B cell (primary cell): ENCODE measurements at regions not wholly inside any gene's neighbourhood (a gene's known extent, or its start where the extent isn't known, plus 50 kb on each side); places are given as distances from the start of the nearest gene placed in this dataset.

ENCODE experiments used
- CTCF ChIP-seq: fragments of 200-600 bp; IDR thresholded peaks from one replicate; pipeline ENCODE4 v1.8.0; 2022; ENCODE audit warnings: antibody characterized with exemption, mild to moderate bottlenecking
- EZH2 ChIP-seq: IDR thresholded peaks from 2 replicates; pipeline ENCODE4 v1.6.1; 2012; ENCODE audit warnings: borderline replicate concordance, low read depth, mild to moderate bottlenecking, moderate library complexity, low read length; ENCODE audit not compliant: insufficient read depth, poor library complexity, severe bottlenecking

DNA sequence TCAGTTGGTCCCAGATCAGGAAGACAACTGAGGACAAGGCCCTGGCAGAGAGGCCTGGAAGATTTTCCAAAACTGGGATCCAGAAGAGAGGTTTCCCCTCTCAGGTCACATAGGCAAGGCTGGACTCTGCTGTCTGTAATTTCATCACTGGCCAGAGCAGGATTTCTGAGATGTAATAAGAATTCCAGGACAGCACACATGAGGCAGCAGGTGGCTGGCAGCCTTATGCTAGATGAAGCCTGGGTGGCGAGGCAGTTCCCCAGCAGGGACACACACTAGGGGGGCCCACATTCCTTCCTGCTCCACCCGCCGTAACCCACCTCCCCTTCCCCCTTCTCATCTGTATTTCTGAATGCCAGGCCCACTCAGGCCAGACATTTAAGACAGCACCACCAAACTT, 98.6 kb downstream of the HNRNPLL start:
- TF ChIP-seq CTCF, result no peak
- TF ChIP-seq EZH2, result no peak
